ENCODE measurements at regions not wholly inside any gene's neighbourhood (a gene's known extent, or its start where the extent isn't known, plus 50 kb on each side); places are given as distances from the start of the nearest gene placed in this dataset.

GRCh38 chr5:24118351-24118750 is 526.4 kb downstream of the CDH10 start:
- ATAC-seq, result no peak
- no peak for DNase-seq (ENCODE audit: low read depth in 1 of 2, low spot score in 1 of 2)
- no peak overlapping the region for H3K4me2 ChIP-seq
- ChIA-PET CTCF (no interaction called here), POLR2A (no interaction called here)
- H3K27ac ChIP-seq, result no peak overlapping the region
- WGBS (ENCODE audit: missing lambda C conversion rate), result 13% methylated on average over 2 of the region's 2 CpGs
- peaks cover 4% of the 10 kb centered on the region; the same call in 1 of the 3 replicates for H3K9me3 ChIP-seq
- no peak for TF ChIP-seq JUN (IDR thresholded peaks at IDR 0.05)
- no peak for TF ChIP-seq ATOH8 (CRISPR knock-in tag; IDR thresholded peaks at IDR 0.05; ENCODE audit: low read depth)
- TF ChIP-seq E2F6 (IDR thresholded peaks at IDR 0.05; ENCODE audit: borderline replicate concordance, low read depth), result no peak
- no peak for TF ChIP-seq ZNF302 (CRISPR knock-in tag; IDR thresholded peaks at IDR 0.05)
- TF ChIP-seq HOXB5 (CRISPR knock-in tag; IDR thresholded peaks at IDR 0.05), result no peak
- TF ChIP-seq MAFK (IDR thresholded peaks at IDR 0.05; ENCODE audit: partially characterized antibody), result no peak
- no peak for TF ChIP-seq CHD4 (IDR thresholded peaks at IDR 0.05; ENCODE audit: borderline replicate concordance)
- no peak for TF ChIP-seq HOXB13 (CRISPR knock-in tag; IDR thresholded peaks at IDR 0.05; ENCODE audit: low read depth)
- no peak for TF ChIP-seq GATA3 (IDR thresholded peaks at IDR 0.05; ENCODE audit: borderline replicate concordance)
- TF ChIP-seq USF2 (IDR thresholded peaks at IDR 0.05), result no peak
- TF ChIP-seq ZC3H11A (IDR thresholded peaks at IDR 0.05), result no peak
- no peak for TF ChIP-seq FOSL2 (IDR thresholded peaks at IDR 0.05)
- no peak for TF ChIP-seq FOSL2 (CRISPR knock-in tag; IDR thresholded peaks at IDR 0.05)
- no peak overlapping the region for H3K4me3 ChIP-seq
- FAIRE-seq, result no peak
- H3K4me1 ChIP-seq, result no peaks in the 10 kb centered on the region

GRCh38 chr5:24135536-24135935 is 509.2 kb downstream of the CDH10 start:
- Histone ChIP-seq H3K27ac (no peak overlapping the region), H3K4me3 (no peak overlapping the region), H3K9me3 (no peaks in the 10 kb centered on the region), H3K4me1 (no peaks in the 10 kb centered on the region), H3K4me2 (no peak overlapping the region)
- FAIRE-seq (no peak), ATAC-seq (no peak), DNase-seq (ENCODE audit: low read depth in 1 of 2, low spot score in 1 of 2) (peak in 1 of 2 experiments; percentile 1)
- ChIA-PET POLR2A (no interaction called here), CTCF (no interaction called here)
- TF ChIP-seq TFCP2L1 (CRISPR knock-in tag; IDR thresholded peaks at IDR 0.05), result no peak
- TF ChIP-seq RARB (CRISPR knock-in tag; IDR thresholded peaks at IDR 0.05), result no peak
- TF ChIP-seq JUN (IDR thresholded peaks at IDR 0.05), result no peak
- TF ChIP-seq HOXB5 (CRISPR knock-in tag; IDR thresholded peaks at IDR 0.05), result no peak
- TF ChIP-seq FOXS1 (CRISPR knock-in tag; IDR thresholded peaks at IDR 0.05), result no peak

GRCh38 chr5:24141046-24141445 is 503.7 kb downstream of the CDH10 start:
- ATAC-seq (no peak), DNase-seq (ENCODE audit: low read depth in 1 of 2, low spot score in 1 of 2) (no peak), FAIRE-seq (no peak)
- TF ChIP-seq MAFK (IDR thresholded peaks at IDR 0.05; ENCODE audit: partially characterized antibody), result no peak
- TF ChIP-seq JUNB (IDR thresholded peaks at IDR 0.05), result no peak
- no peak for TF ChIP-seq CBX8 (IDR thresholded peaks at IDR 0.05)
- TF ChIP-seq CEBPB (IDR thresholded peaks at IDR 0.05), result no peak
- no peak for TF ChIP-seq FOXS1 (CRISPR knock-in tag; IDR thresholded peaks at IDR 0.05)
- no peak for TF ChIP-seq RARB (CRISPR knock-in tag; IDR thresholded peaks at IDR 0.05)
- no peak for TF ChIP-seq ZSCAN20 (CRISPR knock-in tag; IDR thresholded peaks at IDR 0.05)
- no peak for TF ChIP-seq GATA3 (IDR thresholded peaks at IDR 0.05; ENCODE audit: borderline replicate concordance)
- no peak for TF ChIP-seq POLR2A (IDR thresholded peaks at IDR 0.05; ENCODE audit: low read length)
- TF ChIP-seq NR3C1 (IDR thresholded peaks at IDR 0.05), result no peak
- no peak for TF ChIP-seq EHF (CRISPR knock-in tag; IDR thresholded peaks at IDR 0.05)
- no peak for TF ChIP-seq PBX3 (IDR thresholded peaks at IDR 0.05)
- TF ChIP-seq USF2 (IDR thresholded peaks at IDR 0.05), result no peak
- no peak for TF ChIP-seq MAX (IDR thresholded peaks at IDR 0.05)
- TF ChIP-seq RNF2 (IDR thresholded peaks at IDR 0.05; ENCODE audit: borderline replicate concordance, low read depth), result no peak
- no peak for TF ChIP-seq RCOR1 (IDR thresholded peaks at IDR 0.05; ENCODE audit: low read depth, low read length)
- TF ChIP-seq ATOH8 (CRISPR knock-in tag; IDR thresholded peaks at IDR 0.05; ENCODE audit: low read depth), result no peak
- no peak for TF ChIP-seq ESRRA (IDR thresholded peaks at IDR 0.05; ENCODE audit: borderline replicate concordance, low read length)
- no peak for TF ChIP-seq E2F6 (IDR thresholded peaks at IDR 0.05; ENCODE audit: borderline replicate concordance, low read depth)
- no peak for TF ChIP-seq KDM5A (IDR thresholded peaks at IDR 0.05)
- POLR2A ChIA-PET, result no interaction called here
- WGBS (ENCODE audit: missing lambda C conversion rate), result 34% methylated on average over 3 of the region's 3 CpGs
- CTCF ChIA-PET, result no interaction called here
- Histone ChIP-seq H3K4me3 (no peak overlapping the region), H3K9me3 (no peaks in the 10 kb centered on the region), H3K4me2 (no peak overlapping the region), H3K4me1 (no peaks in the 10 kb centered on the region), H3K27ac (no peak overlapping the region)
